GM12891 (cell line): ENCODE measurements at regions not wholly inside any gene's neighbourhood (a gene's known extent, or its start where the extent isn't known, plus 50 kb on each side); places are given as distances from the start of the nearest gene placed in this dataset.

Experiments used
- POLR2A ChIP-seq: IDR thresholded peaks from 2 replicates; pipeline ENCODE4 v1.6.1; 2011; ENCODE audit warnings: low read depth, low read length, control low read depth
- POU2F2 ChIP-seq: IDR thresholded peaks from 2 replicates; pipeline ENCODE4 v1.6.1; 2011; ENCODE audit warnings: low read depth, mild to moderate bottlenecking, control low read depth, low read length, moderate library complexity
- SPI1 ChIP-seq: IDR thresholded peaks from 2 replicates; pipeline ENCODE4 v1.6.1; 2011; ENCODE audit warnings: low read depth, low read length, control low read depth
- TAF1 ChIP-seq: IDR thresholded peaks from 2 replicates; pipeline ENCODE4 v1.6.1; 2011; ENCODE audit warnings: low read depth, low read length, control low read depth

- no peak for TF ChIP-seq POLR2A
- TF ChIP-seq POU2F2, result no peak
- TF ChIP-seq SPI1, result no peak
- no peak for TF ChIP-seq TAF1
Observed at GRCh38 chr10:23850631-23851030, 358.3 kb upstream of the KIAA1217 start.
